Mucosa of descending colon (tissue), 3 donors: ENCODE measurements at regions not wholly inside any gene's neighbourhood (a gene's known extent, or its start where the extent isn't known, plus 50 kb on each side); places are given as distances from the start of the nearest gene placed in this dataset.
A peak's percentile ranks its signal among the peaks of the same experiment; 100 is the strongest.

Experiments used
- ATAC-seq: fragments of 200-7000 bp; cut with Tn5 transposase; one replicate; pipeline ENCODE4 v1.9.1; 2020; ENCODE audit warnings: mild to moderate bottlenecking, moderate library complexity
- DNase-seq, 3 donors: peaks; one replicate each; pipeline ENCODE4 v3.0.0-alpha.2; 2020
- H3K36me3 ChIP-seq: fragments of 200-600 bp; one replicate; pipeline ENCODE4 v1.8.0; 2021; ENCODE audit warnings: low read depth, mild to moderate bottlenecking
- H3K4me1 ChIP-seq: fragments of 200-600 bp; one replicate; pipeline ENCODE4 v1.8.0; 2021; ENCODE audit warnings: low read depth, mild to moderate bottlenecking
- H3K4me3 ChIP-seq: fragments of 200-600 bp; one replicate; pipeline ENCODE4 v1.8.0; 2021; ENCODE audit warnings: mild to moderate bottlenecking
- H3K9me3 ChIP-seq: fragments of 200-600 bp; one replicate; pipeline ENCODE4 v1.8.0; 2021; ENCODE audit warnings: mild to moderate bottlenecking
- CTCF ChIP-seq: fragments of 200-600 bp; IDR thresholded peaks from one replicate; pipeline ENCODE4 v1.8.0; 2022; ENCODE audit warnings: antibody characterized with exemption, mild to moderate bottlenecking
- intact Hi-C, 2 donors: fragments of 100-400 bp; cut with DNase I in 1 of 2; cut with micrococcal nuclease in 1 of 2; formaldehyde crosslinking; loops; one replicate each; pipeline versions ENCODE4 v1.11.0 to v1.11.1; 2022; cut with DNase I, micrococcal nuclease
- donor health status: DM: no; HTN: no; CAD: no; lungs with moderate emphysema.
- donor health status: DM: no; HTN: no; CAD: no.
- donor health status: DM: no; HTN: yes; CAD: no.

- peak; percentile 74 for ATAC-seq
- intact Hi-C loops: no loop called here
Observed at GRCh38 chr7:155865830-155866525, 53.7 kb upstream of the SHH start.

GRCh38 chr7:155864991-155865690 is 52.9 kb upstream of the SHH start:
- no peak for DNase-seq
- no peak for TF ChIP-seq CTCF
- Histone ChIP-seq H3K4me3 (no peak overlapping the region), H3K9me3 (no peaks in the 10 kb centered on the region), H3K36me3 (no peaks in the 10 kb centered on the region), H3K4me1 (peaks cover 6% of the 10 kb centered on the region)
- intact Hi-C loops: no loop called here
- ATAC-seq: no peak

More at GRCh38 chr7:155865830-155866525, 53.7 kb upstream of the SHH start:
- Histone ChIP-seq H3K9me3 (no peaks in the 10 kb centered on the region), H3K4me1 (peaks cover 6% of the 10 kb centered on the region), H3K36me3 (no peaks in the 10 kb centered on the region), H3K4me3 (no peak overlapping the region)
- peak; percentile 48 to 68 (median 66) for DNase-seq
- no peak for TF ChIP-seq CTCF

GRCh38 chr7:155864271-155864985 is 52.2 kb upstream of the SHH start:
- intact Hi-C loops: no loop called here
- H3K4me3 ChIP-seq: no peak overlapping the region
- TF ChIP-seq CTCF: no peak
- no peaks in the 10 kb centered on the region for H3K36me3 ChIP-seq
- no peak for DNase-seq
- H3K9me3 ChIP-seq: no peaks in the 10 kb centered on the region
- no peak for ATAC-seq
- peaks cover 6% of the 10 kb centered on the region for H3K4me1 ChIP-seq

- Histone ChIP-seq H3K36me3 (no peaks in the 10 kb centered on the region), H3K4me3 (no peak overlapping the region), H3K4me1 (peaks cover 6% of the 10 kb centered on the region), H3K9me3 (no peaks in the 10 kb centered on the region)
- no peak for TF ChIP-seq CTCF
- intact Hi-C loops: no loop called here
- DNase-seq (no peak), ATAC-seq (no peak)
Observed at GRCh38 chr7:155863721-155864151, 51.5 kb upstream of the SHH start.

- Histone ChIP-seq H3K4me3 (no peak overlapping the region), H3K36me3 (no peaks in the 10 kb centered on the region), H3K4me1 (peaks cover 6% of the 10 kb centered on the region), H3K9me3 (no peaks in the 10 kb centered on the region)
- ATAC-seq (peak; percentile 19), DNase-seq (no peak)
- TF ChIP-seq CTCF: no peak
- intact Hi-C loops: no loop called here
Observed at GRCh38 chr7:155862123-155862892, 50.0 kb upstream of the SHH start.
